Activated naive CD4-positive, alpha-beta T cell treated with anti-CD3 and anti-CD28 coated beads, Interleukin-2, amount 10 ng/mL, durations not matched to agents 7 days and 5 days (primary cell): ENCODE measurements at regions not wholly inside any gene's neighbourhood (a gene's known extent, or its start where the extent isn't known, plus 50 kb on each side); places are given as distances from the start of the nearest gene placed in this dataset.

Experiments
- CTCF ChIA-PET: fragments of 350-600 bp; sonication (Branson Sonifier 250); formaldehyde crosslinking; loops from one replicate; lab custom pipeline; 2021; ENCODE audit warnings: antibody characterized with exemption; lab: Charles Lee
- DNase-seq: peaks from one replicate; pipeline ENCODE4 v3.0.0-alpha.2; 2020
- H3K27ac Mint-ChIP-seq: one replicate; pipeline ENCODE4 v1.8.0; 2021; ENCODE audit warnings: mild to moderate bottlenecking, moderate library complexity, mixed read lengths
- H3K27me3 Mint-ChIP-seq: one replicate; pipeline ENCODE4 v1.8.0; 2021; ENCODE audit warnings: mild to moderate bottlenecking, mixed read lengths
- H3K36me3 Mint-ChIP-seq: one replicate; pipeline ENCODE4 v1.8.0; 2021; ENCODE audit warnings: mixed read lengths
- H3K4me1 Mint-ChIP-seq: one replicate; pipeline ENCODE4 v1.8.0; 2021; ENCODE audit warnings: mixed read lengths
- H3K4me3 Mint-ChIP-seq: one replicate; pipeline ENCODE4 v1.8.0; 2021; ENCODE audit warnings: mild to moderate bottlenecking, moderate library complexity, mixed read lengths
- H3K9me3 Mint-ChIP-seq: one replicate; pipeline ENCODE4 v1.8.0; 2021; ENCODE audit warnings: mixed read lengths

DNA sequence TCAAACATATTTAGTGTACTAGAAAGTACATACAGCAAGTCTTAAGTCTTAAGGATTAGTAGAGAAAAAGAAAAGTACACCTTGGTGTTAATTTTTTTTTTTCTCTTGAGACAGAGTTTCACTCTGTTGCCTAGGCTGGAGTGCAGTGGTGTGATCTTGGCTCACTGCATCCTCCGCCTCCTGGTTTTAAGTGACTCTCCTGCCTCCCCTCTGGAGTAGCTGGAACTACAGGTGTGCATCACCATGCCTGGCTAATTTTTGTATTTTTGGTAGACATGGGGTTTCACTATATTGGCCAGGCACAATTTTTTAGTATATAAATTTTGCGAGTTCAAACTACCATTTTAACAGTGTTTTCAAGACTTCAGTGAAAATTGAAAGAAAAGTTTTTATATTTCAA lies 1941.1 kb upstream of the CDH6 start:
- no peak overlapping the region for H3K27ac Mint-ChIP-seq
- DNase-seq = no peak
- H3K4me1 Mint-ChIP-seq = no peaks in the 10 kb centered on the region
- H3K36me3 Mint-ChIP-seq = no peaks in the 10 kb centered on the region
- CTCF ChIA-PET = no interaction called here
- H3K4me3 Mint-ChIP-seq = no peak overlapping the region
- H3K9me3 Mint-ChIP-seq = peaks cover 2% of the 10 kb centered on the region
- no peaks in the 10 kb centered on the region for H3K27me3 Mint-ChIP-seq

DNA sequence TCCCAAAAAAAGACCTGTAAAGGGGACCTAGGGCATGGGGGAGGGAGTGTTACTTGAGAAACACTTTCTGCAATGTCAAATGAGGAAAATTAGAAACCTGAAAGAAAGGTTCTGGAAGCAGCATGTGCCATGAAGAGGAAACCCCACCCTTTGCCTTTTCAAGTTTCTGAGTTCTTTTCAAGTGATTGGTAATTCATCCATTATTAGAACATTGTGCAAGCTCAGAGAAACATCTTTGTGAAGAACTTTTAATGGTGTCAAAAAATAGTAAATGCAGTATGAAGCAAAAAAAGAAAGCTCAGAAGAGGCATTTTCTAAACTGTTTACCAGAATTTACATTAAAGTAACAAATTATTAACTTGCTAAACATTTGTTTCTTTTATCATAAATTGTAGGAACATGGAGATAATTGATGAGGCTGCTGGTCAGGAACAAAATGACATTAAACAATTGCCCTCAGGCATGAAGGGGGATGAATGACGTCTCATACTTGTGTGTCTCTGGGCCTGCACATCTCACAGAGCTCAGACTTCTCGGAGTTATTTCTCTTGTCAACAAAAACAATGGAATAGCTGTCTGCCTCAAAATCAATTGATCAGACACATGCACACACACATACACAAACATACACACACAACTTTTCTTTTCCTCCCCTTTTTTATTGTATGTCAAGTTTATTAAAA lies 1946.0 kb upstream of the CDH6 start:
- H3K4me1 Mint-ChIP-seq = no peaks in the 10 kb centered on the region
- H3K27ac Mint-ChIP-seq = no peak overlapping the region
- peaks cover 5% of the 10 kb centered on the region for H3K9me3 Mint-ChIP-seq
- H3K27me3 Mint-ChIP-seq = no peaks in the 10 kb centered on the region
- CTCF ChIA-PET = interaction anchor here (0.7 kb wide), 1 partner anchor 699 kb away, joined by 3 read pairs; no protein-coding TSS in a partner anchor
- no peaks in the 10 kb centered on the region for H3K36me3 Mint-ChIP-seq
- H3K4me3 Mint-ChIP-seq = no peak overlapping the region
- DNase-seq = no peak

DNA sequence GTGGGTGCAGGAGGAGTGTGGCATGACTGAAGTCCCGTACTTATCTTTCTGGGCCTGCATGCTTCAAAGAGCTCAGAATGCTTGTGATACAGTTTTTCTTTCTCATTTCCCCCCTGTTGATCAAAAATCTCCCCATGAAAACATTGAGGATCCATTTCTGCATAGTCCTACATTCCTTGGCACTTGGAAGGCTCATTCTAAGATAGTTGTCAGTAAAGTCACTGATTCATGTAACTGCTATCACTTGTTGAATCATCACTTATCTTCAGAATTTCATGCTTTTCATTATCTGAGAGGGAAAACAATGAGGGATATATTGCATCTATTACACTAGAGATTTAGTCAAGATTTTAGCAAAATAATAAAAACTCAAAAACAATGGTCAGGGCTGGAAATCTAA lies 1953.1 kb upstream of the CDH6 start:
- no peak for DNase-seq
- Mint-ChIP-seq H3K27ac (no peak overlapping the region), H3K36me3 (no peaks in the 10 kb centered on the region), H3K4me1 (no peaks in the 10 kb centered on the region), H3K27me3 (no peaks in the 10 kb centered on the region), H3K9me3 (peaks cover 10% of the 10 kb centered on the region), H3K4me3 (no peak overlapping the region)
- CTCF ChIA-PET = no interaction called here

- CTCF ChIA-PET = no interaction called here
- no peaks in the 10 kb centered on the region for H3K36me3 Mint-ChIP-seq
- DNase-seq = no peak
Measured at GRCh38 chr5:29239606-29240005, 1953.9 kb upstream of the CDH6 start.

DNA sequence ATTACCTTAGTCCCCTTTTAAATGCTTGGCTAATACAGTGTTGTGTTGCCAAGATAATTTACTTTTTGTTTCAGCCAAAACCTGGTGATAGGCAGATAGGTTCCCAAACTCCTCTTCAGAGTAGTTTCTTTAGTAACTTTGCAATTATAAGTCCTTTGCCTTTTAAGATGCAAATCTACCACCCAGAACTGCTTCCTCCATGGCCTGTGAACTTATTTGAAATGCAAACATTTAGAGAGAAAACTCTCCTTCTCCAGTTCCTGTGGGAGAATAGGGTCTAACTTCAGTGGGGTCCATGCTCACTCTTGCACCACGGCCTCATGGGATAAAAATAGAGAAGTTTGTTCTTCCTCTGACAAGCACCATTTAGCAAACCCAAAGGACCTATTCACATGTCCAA lies 1955.4 kb upstream of the CDH6 start:
- no peak for DNase-seq

More at GRCh38 chr5:29239606-29240005, 1953.9 kb upstream of the CDH6 start:
- Mint-ChIP-seq H3K27ac (no peak overlapping the region), H3K4me1 (no peaks in the 10 kb centered on the region), H3K4me3 (no peak overlapping the region), H3K27me3 (no peaks in the 10 kb centered on the region), H3K9me3 (peaks cover 11% of the 10 kb centered on the region)

GRCh38 chr5:29231154-29231553 lies 1962.3 kb upstream of the CDH6 start:
- DNase-seq = no peak
- CTCF ChIA-PET = no interaction called here
- Mint-ChIP-seq H3K27ac (no peak overlapping the region), H3K27me3 (no peaks in the 10 kb centered on the region), H3K4me1 (no peaks in the 10 kb centered on the region), H3K4me3 (no peak overlapping the region), H3K9me3 (peaks cover 8% of the 10 kb centered on the region), H3K36me3 (no peaks in the 10 kb centered on the region)

More for the DNA sequence above, 1955.4 kb upstream of the CDH6 start:
- Mint-ChIP-seq H3K9me3 (peaks cover 11% of the 10 kb centered on the region), H3K4me1 (no peaks in the 10 kb centered on the region), H3K4me3 (no peak overlapping the region), H3K27ac (no peak overlapping the region), H3K27me3 (no peaks in the 10 kb centered on the region), H3K36me3 (no peaks in the 10 kb centered on the region)
- CTCF ChIA-PET = no interaction called here

- no peaks in the 10 kb centered on the region for H3K27me3 Mint-ChIP-seq
- no peak overlapping the region for H3K4me3 Mint-ChIP-seq
- H3K36me3 Mint-ChIP-seq = no peaks in the 10 kb centered on the region
- H3K9me3 Mint-ChIP-seq = peaks cover 6% of the 10 kb centered on the region
- CTCF ChIA-PET = no interaction called here
- no peaks in the 10 kb centered on the region for H3K4me1 Mint-ChIP-seq
- no peak for DNase-seq
- H3K27ac Mint-ChIP-seq = no peak overlapping the region
Measured at GRCh38 chr5:29230591-29230990, 1962.9 kb upstream of the CDH6 start.

GRCh38 chr5:29229461-29229860 lies 1964.0 kb upstream of the CDH6 start:
- no peak overlapping the region for H3K4me3 Mint-ChIP-seq

DNA sequence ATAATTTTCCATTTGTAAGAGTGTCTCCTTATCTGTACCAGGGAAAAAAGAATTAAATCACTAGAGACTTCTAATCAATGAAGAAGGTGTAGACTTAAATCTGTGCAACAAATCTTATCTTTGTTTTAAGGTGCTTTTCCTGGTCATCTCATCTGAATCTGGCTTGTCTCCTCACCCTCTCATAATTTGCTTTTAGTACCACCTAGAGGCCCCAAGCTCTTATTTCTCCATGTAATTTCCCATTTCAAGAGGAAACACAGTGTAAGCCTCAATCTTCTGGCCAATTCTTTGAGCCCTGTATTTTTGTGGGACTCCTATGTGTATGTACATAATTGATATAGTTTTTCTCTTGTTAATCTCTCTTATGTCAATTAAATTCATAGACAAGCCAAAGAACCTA lies 1975.3 kb upstream of the CDH6 start:
- peaks cover 9% of the 10 kb centered on the region for H3K9me3 Mint-ChIP-seq
- CTCF ChIA-PET = no interaction called here
- no peaks in the 10 kb centered on the region for H3K27me3 Mint-ChIP-seq
- H3K27ac Mint-ChIP-seq = no peak overlapping the region
- no peak overlapping the region for H3K4me3 Mint-ChIP-seq
- H3K36me3 Mint-ChIP-seq = no peaks in the 10 kb centered on the region
- DNase-seq = no peak
- no peaks in the 10 kb centered on the region for H3K4me1 Mint-ChIP-seq

More at GRCh38 chr5:29229461-29229860, 1964.0 kb upstream of the CDH6 start:
- H3K4me1 Mint-ChIP-seq = no peaks in the 10 kb centered on the region
- H3K9me3 Mint-ChIP-seq = peaks cover 3% of the 10 kb centered on the region
- no peaks in the 10 kb centered on the region for H3K36me3 Mint-ChIP-seq
- CTCF ChIA-PET = no interaction called here
- no peak for DNase-seq
- no peaks in the 10 kb centered on the region for H3K27me3 Mint-ChIP-seq
- no peak overlapping the region for H3K27ac Mint-ChIP-seq

DNA sequence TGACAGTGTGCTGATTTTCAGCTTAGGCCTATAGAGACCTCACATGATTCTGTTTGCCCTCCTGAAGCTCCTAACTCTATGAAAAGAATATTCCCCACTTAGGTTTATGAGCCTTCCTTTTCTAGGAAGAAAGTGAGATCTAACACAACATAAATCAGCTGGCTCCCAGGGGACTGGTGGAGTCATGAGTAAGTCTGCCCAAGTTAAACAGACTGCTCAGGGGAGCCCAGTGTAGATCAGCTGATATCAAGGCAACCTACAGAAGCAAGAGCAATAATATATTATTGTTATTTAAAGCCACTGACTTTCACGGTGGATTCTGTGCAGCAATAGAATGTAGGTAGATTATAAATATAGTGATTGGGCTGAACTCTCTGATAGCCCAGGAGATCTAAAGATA lies 1978.6 kb upstream of the CDH6 start:
- CTCF ChIA-PET = no interaction called here
- DNase-seq = no peak
- Mint-ChIP-seq H3K27ac (no peak overlapping the region), H3K4me3 (no peak overlapping the region), H3K27me3 (no peaks in the 10 kb centered on the region), H3K36me3 (no peaks in the 10 kb centered on the region), H3K4me1 (no peaks in the 10 kb centered on the region), H3K9me3 (peaks cover 14% of the 10 kb centered on the region)

DNA sequence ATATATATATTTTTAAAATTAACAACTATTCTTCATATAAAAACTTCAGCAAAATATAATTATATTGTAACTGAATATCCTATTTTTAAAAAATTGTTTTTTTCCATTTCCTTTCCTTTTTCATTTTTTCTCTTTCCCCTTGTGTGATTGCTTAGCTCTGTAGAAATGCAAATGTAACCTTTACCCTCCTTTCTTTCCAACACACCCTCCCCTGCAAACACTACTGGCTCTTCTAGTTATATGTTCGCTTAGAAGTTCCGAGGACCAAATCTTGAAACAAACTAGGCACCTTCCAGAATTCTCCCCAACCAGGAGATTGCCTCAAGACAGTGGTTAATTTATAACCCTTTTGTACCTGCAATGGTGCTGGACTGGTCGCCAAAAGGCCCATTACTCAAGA lies 1980.0 kb upstream of the CDH6 start:
- Mint-ChIP-seq H3K27ac (no peak overlapping the region), H3K36me3 (no peaks in the 10 kb centered on the region), H3K4me3 (no peak overlapping the region), H3K27me3 (no peaks in the 10 kb centered on the region), H3K4me1 (no peaks in the 10 kb centered on the region), H3K9me3 (peaks cover 14% of the 10 kb centered on the region)
- CTCF ChIA-PET = no interaction called here
- DNase-seq = no peak

- Mint-ChIP-seq H3K4me1 (no peaks in the 10 kb centered on the region), H3K9me3 (peaks cover 4% of the 10 kb centered on the region), H3K4me3 (no peak overlapping the region), H3K36me3 (no peaks in the 10 kb centered on the region), H3K27ac (no peak overlapping the region), H3K27me3 (no peaks in the 10 kb centered on the region)
- CTCF ChIA-PET = no interaction called here
- no peak for DNase-seq
Measured at GRCh38 chr5:29208024-29208423, 1985.5 kb upstream of the CDH6 start.

- H3K27ac Mint-ChIP-seq = no peak overlapping the region
- H3K27me3 Mint-ChIP-seq = no peaks in the 10 kb centered on the region
- no peak overlapping the region for H3K4me3 Mint-ChIP-seq
- no peaks in the 10 kb centered on the region for H3K4me1 Mint-ChIP-seq
- CTCF ChIA-PET = no interaction called here
- no peaks in the 10 kb centered on the region for H3K9me3 Mint-ChIP-seq
- no peaks in the 10 kb centered on the region for H3K36me3 Mint-ChIP-seq
- DNase-seq = no peak
Measured at GRCh38 chr5:29203049-29203448, 1990.4 kb upstream of the CDH6 start.

- CTCF ChIA-PET = no interaction called here
- H3K9me3 Mint-ChIP-seq = peaks cover 2% of the 10 kb centered on the region
- no peaks in the 10 kb centered on the region for H3K4me1 Mint-ChIP-seq
- no peaks in the 10 kb centered on the region for H3K27me3 Mint-ChIP-seq
- no peak overlapping the region for H3K4me3 Mint-ChIP-seq
- no peak overlapping the region for H3K27ac Mint-ChIP-seq
- DNase-seq = no peak
- no peaks in the 10 kb centered on the region for H3K36me3 Mint-ChIP-seq
Measured at GRCh38 chr5:29197631-29198454, 1995.6 kb upstream of the CDH6 start.

DNA sequence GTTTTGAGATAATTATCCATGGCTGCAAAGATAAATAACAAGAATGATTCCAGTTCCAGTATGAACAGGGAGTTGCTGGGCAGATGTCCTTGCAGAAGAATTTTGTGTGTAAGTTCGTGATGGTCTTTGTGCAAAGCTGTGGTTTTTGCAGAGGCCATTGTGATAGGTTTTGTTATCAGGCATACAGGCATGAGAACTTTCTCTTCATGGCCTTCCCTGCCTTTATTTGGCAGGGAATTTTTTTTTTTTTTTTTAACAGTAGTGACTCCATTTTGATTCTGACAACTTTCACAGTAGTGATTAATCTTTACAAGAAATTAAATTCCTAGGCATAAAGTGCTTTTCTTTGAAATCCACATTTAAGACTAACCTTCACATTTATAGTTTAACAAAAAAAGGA lies 1999.5 kb upstream of the CDH6 start:
- H3K4me1 Mint-ChIP-seq = no peaks in the 10 kb centered on the region
- H3K9me3 Mint-ChIP-seq = peaks cover 2% of the 10 kb centered on the region
- H3K27me3 Mint-ChIP-seq = no peaks in the 10 kb centered on the region
- CTCF ChIA-PET = no interaction called here
- H3K27ac Mint-ChIP-seq = no peak overlapping the region
- H3K4me3 Mint-ChIP-seq = no peak overlapping the region
- no peaks in the 10 kb centered on the region for H3K36me3 Mint-ChIP-seq
- DNase-seq = no peak
